Activated naive CD8-positive, alpha-beta T cell treated with anti-CD3 and anti-CD28 coated beads, Interleukin-2, amount 10 ng/mL, durations not matched to agents 7 days and 5 days (primary cell): ENCODE measurements at regions not wholly inside any gene's neighbourhood (a gene's known extent, or its start where the extent isn't known, plus 50 kb on each side); places are given as distances from the start of the nearest gene placed in this dataset.
"Not testable (repeated sequence)": the region's sequence is repeated elsewhere in the genome, so short reads cannot be mapped to it uniquely, and the experiment has no call there.

Experiments used
- ATAC-seq: fragments of 150-1000 bp; cut with Tn5 transposase; one replicate; pipeline ENCODE4 v1.10.0; 2021; ENCODE audit warnings: low read depth, moderate library complexity
- POLR2A ChIA-PET: fragments of 350-600 bp; sonication (Branson Sonifier 250); formaldehyde crosslinking; loops from one replicate; lab custom pipeline; 2021; ENCODE audit warnings: antibody characterized with exemption; lab: Charles Lee
- DNase-seq: peaks from one replicate; pipeline ENCODE4 v3.0.0; 2021
- H3K27ac Mint-ChIP-seq: one replicate; pipeline ENCODE4 v1.8.0; 2022; ENCODE audit warnings: mild to moderate bottlenecking, mixed read lengths
- H3K27me3 Mint-ChIP-seq: one replicate; pipeline ENCODE4 v1.8.0; 2022; ENCODE audit warnings: mild to moderate bottlenecking, moderate library complexity, mixed read lengths
- H3K36me3 Mint-ChIP-seq: one replicate; pipeline ENCODE4 v1.8.0; 2021; ENCODE audit warnings: mild to moderate bottlenecking, mixed read lengths
- H3K4me1 Mint-ChIP-seq: one replicate; pipeline ENCODE4 v1.8.0; 2021; ENCODE audit warnings: mixed read lengths
- H3K4me3 Mint-ChIP-seq: one replicate; pipeline ENCODE4 v1.8.0; 2022; ENCODE audit warnings: mild to moderate bottlenecking, moderate library complexity, mixed read lengths
- H3K9me3 Mint-ChIP-seq: one replicate; pipeline ENCODE4 v1.8.0; 2021; ENCODE audit warnings: mixed read lengths

DNA sequence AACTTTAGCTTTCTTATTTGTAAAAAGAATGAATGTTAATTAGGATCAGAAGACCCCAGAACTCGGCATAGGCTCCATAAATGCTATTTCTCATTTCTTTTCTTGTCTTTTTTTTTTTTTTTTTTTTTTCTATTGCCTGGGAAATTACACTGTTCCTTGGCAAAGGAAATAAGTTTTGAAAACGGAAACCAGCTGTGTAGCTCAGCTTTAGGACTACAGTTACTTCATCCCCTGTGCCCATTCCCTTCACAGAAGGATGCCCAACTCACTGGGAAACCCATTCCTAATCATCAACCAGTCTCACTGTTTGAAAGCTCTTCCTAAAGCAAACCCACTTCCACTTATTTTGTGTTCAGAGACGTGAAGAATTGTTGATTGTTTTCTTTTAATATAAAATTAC, 254.0 kb upstream of the IL12A start:
- no peaks in the 10 kb centered on the region for H3K9me3 Mint-ChIP-seq
- H3K4me3 Mint-ChIP-seq: no peak overlapping the region
- DNase-seq (no peak), ATAC-seq (no peak)
- H3K27ac Mint-ChIP-seq: no peak overlapping the region
- H3K4me1 Mint-ChIP-seq: no peaks in the 10 kb centered on the region
- POLR2A ChIA-PET: no interaction called here
- no peaks in the 10 kb centered on the region for H3K36me3 Mint-ChIP-seq
- H3K27me3 Mint-ChIP-seq: peaks cover 4% of the 10 kb centered on the region

DNA sequence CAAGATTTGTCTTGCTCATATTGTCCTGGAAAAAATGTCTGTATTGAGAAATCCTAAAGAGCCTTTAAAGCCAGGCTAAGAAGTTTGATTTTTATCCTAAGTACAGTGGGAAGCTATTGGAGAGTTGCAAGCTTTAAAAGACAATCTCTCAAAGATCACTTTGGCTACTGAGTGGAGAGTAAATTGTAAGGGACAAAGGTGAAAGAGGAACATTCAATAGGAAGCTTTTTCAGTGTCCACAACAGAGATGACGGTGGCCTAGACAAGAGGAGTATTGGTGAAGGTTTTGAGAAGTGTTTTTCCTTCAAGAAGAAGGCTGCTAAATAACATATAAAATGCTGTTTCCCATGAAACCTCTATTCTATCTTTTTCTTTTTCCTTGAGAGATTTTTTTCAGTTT, 249.5 kb upstream of the IL12A start:
- no peak for ATAC-seq
- Mint-ChIP-seq H3K36me3 (no peaks in the 10 kb centered on the region), H3K9me3 (no peaks in the 10 kb centered on the region), H3K27me3 (no peaks in the 10 kb centered on the region), H3K4me1 (no peaks in the 10 kb centered on the region), H3K27ac (no peak overlapping the region), H3K4me3 (no peak overlapping the region)
- DNase-seq: no peak
- POLR2A ChIA-PET: no interaction called here

DNA sequence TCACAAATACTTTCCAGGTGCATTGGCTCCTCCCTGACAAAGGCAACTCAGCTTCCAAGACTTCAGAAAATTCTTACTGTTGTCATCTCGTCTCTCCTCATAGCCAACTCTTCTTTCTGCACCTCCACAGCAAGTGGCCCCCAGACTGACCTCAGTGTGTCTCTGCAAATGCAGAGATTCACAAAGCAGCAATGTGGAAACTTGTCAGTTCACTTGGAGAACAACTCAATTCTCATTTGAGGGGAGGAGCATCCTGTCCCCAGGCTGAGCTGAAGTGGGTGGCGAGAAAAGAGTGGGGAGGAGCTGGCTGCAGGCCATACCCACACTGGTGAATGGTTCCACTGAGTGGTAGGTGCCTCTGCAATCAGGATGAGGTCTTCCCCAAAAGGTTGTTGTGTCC, 248.7 kb upstream of the IL12A start:
- Mint-ChIP-seq H3K4me3 (no peak overlapping the region), H3K36me3 (no peaks in the 10 kb centered on the region), H3K9me3 (no peaks in the 10 kb centered on the region), H3K4me1 (no peaks in the 10 kb centered on the region), H3K27me3 (peaks cover under 1% of the 10 kb centered on the region), H3K27ac (no peak overlapping the region)
- POLR2A ChIA-PET: no interaction called here
- ATAC-seq: no peak
- DNase-seq: no peak

DNA sequence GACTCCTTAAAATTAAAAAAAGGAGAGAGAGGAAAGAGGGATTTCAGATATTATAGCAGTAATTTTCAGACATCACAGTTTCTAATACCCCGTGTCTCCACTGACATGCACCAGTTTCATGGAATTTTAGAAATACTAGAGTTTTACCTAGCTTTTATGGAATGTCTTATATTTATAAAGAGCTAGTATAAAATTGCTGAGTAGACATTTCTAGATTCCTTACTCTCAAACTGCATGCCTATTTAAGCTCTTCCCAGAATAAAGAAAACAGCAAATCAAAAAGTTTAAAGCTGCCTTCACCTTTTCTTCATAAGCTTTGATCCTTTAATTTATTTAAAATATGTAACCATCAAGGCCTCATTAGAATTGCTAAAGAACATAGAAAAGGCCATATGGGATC, 247.4 kb upstream of the IL12A start:
- Mint-ChIP-seq H3K4me1 (no peaks in the 10 kb centered on the region), H3K27me3 (peaks cover 3% of the 10 kb centered on the region), H3K27ac (no peak overlapping the region), H3K36me3 (no peaks in the 10 kb centered on the region), H3K4me3 (no peak overlapping the region), H3K9me3 (no peaks in the 10 kb centered on the region)
- POLR2A ChIA-PET: no interaction called here
- DNase-seq: no peak
- no peak for ATAC-seq

DNA sequence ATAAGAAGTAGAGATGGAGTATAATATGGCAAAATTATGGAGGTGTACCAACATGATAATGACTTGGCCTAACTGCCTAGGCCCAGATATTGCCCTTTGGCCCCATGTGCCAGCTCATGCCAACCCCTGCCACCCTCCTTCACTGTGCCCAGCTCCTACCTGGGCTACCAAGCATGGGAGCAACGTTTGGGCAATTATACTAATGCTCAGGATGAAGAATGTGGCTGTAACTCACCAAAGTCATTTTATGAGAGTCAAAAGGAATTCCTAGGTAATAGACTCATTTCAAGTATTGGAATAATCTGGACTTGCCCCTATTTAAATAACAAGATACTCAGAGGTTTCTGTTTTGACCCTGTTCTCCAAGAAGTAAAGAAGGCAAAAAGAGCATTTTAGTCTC, 240.2 kb upstream of the IL12A start:
- H3K4me1 Mint-ChIP-seq: no peaks in the 10 kb centered on the region
- no peak overlapping the region for H3K27ac Mint-ChIP-seq
- peaks cover 5% of the 10 kb centered on the region for H3K27me3 Mint-ChIP-seq
- H3K4me3 Mint-ChIP-seq: no peak overlapping the region
- ATAC-seq (no peak), DNase-seq (no peak)
- H3K36me3 Mint-ChIP-seq: no peaks in the 10 kb centered on the region
- POLR2A ChIA-PET: no interaction called here
- H3K9me3 Mint-ChIP-seq: no peaks in the 10 kb centered on the region

DNA sequence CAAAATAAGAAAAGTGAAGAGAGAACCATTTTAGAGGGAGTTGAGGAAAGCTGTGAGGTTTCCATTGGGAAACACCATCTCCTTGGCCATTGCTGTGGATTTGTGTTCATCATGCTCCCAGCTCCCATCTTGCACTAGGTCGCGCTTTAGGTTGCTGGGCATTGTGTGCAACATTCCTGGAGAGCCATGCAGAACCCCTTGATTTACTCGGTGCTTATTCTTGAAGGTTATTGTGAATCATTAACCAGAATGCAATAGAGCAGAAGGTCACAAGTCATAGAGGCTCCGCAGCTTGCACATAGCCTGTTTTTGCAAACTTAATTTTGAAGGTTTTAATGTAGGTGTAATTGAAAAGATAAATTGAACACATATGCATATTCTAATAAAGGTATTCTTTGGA, 239.2 kb upstream of the IL12A start:
- Mint-ChIP-seq H3K27ac (no peak overlapping the region), H3K4me1 (no peaks in the 10 kb centered on the region), H3K36me3 (no peaks in the 10 kb centered on the region), H3K9me3 (no peaks in the 10 kb centered on the region), H3K4me3 (no peak overlapping the region), H3K27me3 (peaks cover 5% of the 10 kb centered on the region)
- POLR2A ChIA-PET: no interaction called here
- ATAC-seq (no peak), DNase-seq (no peak)

DNA sequence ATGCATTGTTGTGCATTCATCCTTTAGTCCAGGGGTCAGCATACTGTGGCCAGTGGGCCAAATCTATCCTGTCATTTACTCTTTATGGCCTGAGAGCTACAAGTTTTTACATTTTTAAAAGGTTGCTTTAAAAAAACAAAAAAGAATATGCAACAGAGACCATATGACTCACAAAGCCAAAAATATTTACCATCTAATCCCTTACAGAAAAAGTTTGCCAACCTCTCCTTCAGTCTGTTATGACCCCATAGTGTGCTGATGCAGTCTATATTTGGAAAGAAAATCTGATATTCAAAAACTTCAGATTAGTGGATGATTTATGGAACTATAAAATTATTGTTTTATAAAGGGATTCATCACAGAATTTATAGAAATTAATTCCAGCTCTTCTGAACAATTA, 237.5 kb upstream of the IL12A start:
- no peak for ATAC-seq
- Mint-ChIP-seq H3K27me3 (peaks cover 3% of the 10 kb centered on the region), H3K36me3 (no peaks in the 10 kb centered on the region), H3K9me3 (peaks cover 3% of the 10 kb centered on the region), H3K4me3 (no peak overlapping the region), H3K4me1 (no peaks in the 10 kb centered on the region), H3K27ac (no peak overlapping the region)
- DNase-seq: no peak
- POLR2A ChIA-PET: no interaction called here

DNA sequence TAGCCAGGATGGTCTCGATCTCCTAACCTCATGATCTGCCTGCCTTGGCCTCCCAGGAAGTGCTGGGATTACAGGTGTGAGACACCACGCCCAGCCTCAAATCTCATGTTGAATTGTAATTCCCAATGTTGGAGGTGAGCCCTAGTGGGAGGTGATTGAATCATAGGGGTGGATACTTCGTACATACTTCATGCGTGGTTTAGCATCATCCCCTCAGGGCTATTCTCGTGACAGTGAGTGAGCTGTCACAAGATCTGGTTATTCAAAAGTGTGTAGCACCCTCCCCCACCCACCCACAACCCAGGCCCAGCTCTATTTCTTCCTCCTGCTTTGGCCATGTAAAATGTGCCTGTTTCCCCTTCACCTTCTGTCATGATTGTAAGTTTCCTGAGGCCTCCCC, 236.9 kb upstream of the IL12A start:
- no peak overlapping the region for H3K27ac Mint-ChIP-seq
- H3K36me3 Mint-ChIP-seq: no peaks in the 10 kb centered on the region
- DNase-seq (no peak), ATAC-seq (no peak)
- H3K27me3 Mint-ChIP-seq: peaks cover under 1% of the 10 kb centered on the region
- no peak overlapping the region for H3K4me3 Mint-ChIP-seq
- H3K9me3 Mint-ChIP-seq: peaks cover 3% of the 10 kb centered on the region
- POLR2A ChIA-PET: no interaction called here
- H3K4me1 Mint-ChIP-seq: no peaks in the 10 kb centered on the region

DNA sequence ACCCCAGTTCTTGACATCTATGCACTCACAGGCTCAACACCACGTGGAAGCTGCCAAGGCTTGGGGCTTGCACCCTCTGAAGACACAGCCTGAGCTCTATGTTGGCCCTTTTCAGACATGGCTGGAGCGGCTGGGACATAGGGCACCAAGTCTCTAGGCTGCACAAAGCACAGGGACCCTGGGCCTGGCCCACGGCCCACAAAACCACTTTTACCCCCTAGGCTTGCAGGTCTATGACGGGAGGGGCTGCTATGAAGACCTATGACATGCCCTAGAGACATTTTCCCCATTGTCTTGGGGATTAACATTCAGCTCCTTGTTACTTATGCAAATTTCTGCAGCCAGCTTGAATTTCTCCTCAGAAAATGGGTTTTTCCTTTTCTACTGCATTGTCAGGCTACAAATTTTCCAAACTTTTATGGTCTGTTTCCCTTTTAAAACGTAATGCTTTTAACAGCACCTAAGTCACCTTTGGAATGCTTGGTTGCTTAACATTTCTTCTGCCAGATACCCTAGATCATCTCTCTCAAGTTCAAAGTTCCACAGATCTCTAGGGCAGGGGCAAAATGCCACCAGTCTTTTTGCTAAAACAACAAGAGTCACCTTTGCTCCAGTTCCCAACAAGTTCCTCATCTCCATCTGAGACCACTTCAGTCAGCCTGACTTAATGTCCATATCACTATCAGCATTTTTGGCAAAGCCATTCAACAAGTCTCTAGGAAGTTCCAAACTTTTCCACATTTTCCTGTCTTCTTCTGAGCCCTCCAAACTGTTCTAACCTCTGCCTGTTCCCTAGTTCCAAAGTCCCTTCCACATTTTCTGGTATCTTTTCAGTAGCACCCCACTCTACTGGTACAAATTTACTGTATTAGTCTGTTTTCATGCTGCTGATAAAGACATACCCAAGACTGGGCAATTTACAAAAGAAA, 232.1 kb upstream of the IL12A start:
- H3K27ac Mint-ChIP-seq, POLR2A ChIA-PET, ATAC-seq, H3K4me3 Mint-ChIP-seq, H3K4me1 Mint-ChIP-seq, DNase-seq, H3K36me3 Mint-ChIP-seq, H3K9me3 Mint-ChIP-seq: not testable (repeated sequence)
- H3K27me3 Mint-ChIP-seq: peaks cover 15% of the 10 kb centered on the region

DNA sequence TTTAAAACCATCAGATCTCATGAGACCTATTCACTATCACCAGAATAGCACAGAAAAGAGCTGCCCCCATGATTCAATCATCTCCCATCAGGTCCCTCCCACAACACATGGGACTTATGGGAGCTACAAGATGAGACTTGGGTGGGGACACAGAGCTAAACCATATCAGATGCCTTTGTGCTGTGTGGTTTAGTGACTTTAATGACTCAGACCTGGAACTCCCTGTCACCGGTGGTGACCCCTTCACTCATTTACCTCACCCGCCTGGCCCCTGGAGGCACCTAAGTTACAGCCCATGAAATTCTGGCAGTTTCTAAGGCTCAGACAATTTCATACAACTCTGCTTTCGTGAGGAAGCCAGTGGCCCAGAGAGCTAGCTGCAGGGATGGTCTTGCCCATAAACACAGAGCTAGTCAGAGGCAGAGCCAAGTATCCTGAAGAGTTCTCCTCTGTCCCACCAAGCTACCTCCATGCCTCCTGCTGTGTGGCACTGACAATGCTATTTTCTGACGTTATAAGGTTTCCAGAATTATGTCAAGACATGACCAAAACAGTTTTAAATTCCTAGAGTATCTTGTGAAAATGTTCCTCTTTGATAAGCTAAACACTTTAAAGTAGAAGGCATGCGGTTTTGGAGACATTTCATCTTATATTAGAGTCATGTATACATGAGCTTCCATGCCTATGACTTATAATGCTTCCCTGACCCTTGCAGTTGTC, 231.1 kb upstream of the IL12A start:
- no peaks in the 10 kb centered on the region for H3K36me3 Mint-ChIP-seq
- H3K27me3 Mint-ChIP-seq: peaks cover 24% of the 10 kb centered on the region
- peaks cover 3% of the 10 kb centered on the region for H3K9me3 Mint-ChIP-seq
- no peaks in the 10 kb centered on the region for H3K4me1 Mint-ChIP-seq
- DNase-seq (no peak), ATAC-seq (no peak)
- POLR2A ChIA-PET: no interaction called here
- H3K27ac Mint-ChIP-seq: no peak overlapping the region
- H3K4me3 Mint-ChIP-seq: no peak overlapping the region

DNA sequence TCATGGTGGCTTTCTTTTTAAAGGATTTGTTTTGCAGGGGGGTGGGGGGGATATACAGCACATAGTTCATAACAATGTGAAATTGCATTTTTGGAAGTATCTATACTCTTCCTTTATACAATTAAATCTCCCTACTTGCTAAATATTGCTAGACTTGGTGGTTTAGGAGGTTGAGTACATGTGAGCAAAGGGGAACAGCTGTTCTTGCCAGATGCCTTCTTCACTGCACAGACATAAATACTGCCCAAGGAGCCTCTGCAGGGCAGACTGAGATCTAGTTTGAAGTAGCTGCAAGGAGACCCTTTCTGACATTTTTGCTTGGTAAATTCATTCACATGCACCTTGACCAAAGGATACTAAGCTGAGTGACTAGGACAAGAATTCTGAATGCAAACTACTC, 228.6 kb upstream of the IL12A start:
- ATAC-seq (no peak), DNase-seq (no peak)
- no peak overlapping the region for H3K4me3 Mint-ChIP-seq
- H3K27ac Mint-ChIP-seq: no peak overlapping the region
- H3K27me3 Mint-ChIP-seq: peaks cover 36% of the 10 kb centered on the region
- peaks cover 3% of the 10 kb centered on the region for H3K9me3 Mint-ChIP-seq
- POLR2A ChIA-PET: no interaction called here
- H3K36me3 Mint-ChIP-seq: no peaks in the 10 kb centered on the region
- H3K4me1 Mint-ChIP-seq: peaks cover 6% of the 10 kb centered on the region

DNA sequence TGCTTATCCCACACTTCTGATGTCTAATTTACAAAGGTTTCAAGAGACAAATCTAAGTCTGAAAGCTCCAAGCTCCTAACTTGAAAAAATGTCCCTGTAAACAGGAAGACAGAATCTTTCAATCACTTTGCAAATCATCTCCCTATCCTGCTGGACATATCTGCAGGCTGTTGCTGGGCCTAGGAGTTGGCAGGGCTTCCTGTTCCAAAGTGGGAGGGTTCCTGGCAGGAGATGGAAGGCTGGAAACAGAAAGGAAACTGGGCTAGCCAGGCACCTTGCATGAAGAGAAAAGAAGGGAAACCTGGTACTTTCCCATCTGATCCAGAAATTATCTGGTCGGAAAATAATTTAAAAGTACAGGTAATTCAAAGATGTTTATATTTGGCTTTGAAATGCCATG, 227.3 kb upstream of the IL12A start:
- H3K36me3 Mint-ChIP-seq: no peaks in the 10 kb centered on the region
- POLR2A ChIA-PET: no interaction called here
- H3K4me1 Mint-ChIP-seq: peaks cover 12% of the 10 kb centered on the region
- no peak for ATAC-seq
- no peaks in the 10 kb centered on the region for H3K9me3 Mint-ChIP-seq
- H3K4me3 Mint-ChIP-seq: no peak overlapping the region
- DNase-seq: no peak
- peaks cover 50% of the 10 kb centered on the region for H3K27me3 Mint-ChIP-seq
- H3K27ac Mint-ChIP-seq: no peak overlapping the region

DNA sequence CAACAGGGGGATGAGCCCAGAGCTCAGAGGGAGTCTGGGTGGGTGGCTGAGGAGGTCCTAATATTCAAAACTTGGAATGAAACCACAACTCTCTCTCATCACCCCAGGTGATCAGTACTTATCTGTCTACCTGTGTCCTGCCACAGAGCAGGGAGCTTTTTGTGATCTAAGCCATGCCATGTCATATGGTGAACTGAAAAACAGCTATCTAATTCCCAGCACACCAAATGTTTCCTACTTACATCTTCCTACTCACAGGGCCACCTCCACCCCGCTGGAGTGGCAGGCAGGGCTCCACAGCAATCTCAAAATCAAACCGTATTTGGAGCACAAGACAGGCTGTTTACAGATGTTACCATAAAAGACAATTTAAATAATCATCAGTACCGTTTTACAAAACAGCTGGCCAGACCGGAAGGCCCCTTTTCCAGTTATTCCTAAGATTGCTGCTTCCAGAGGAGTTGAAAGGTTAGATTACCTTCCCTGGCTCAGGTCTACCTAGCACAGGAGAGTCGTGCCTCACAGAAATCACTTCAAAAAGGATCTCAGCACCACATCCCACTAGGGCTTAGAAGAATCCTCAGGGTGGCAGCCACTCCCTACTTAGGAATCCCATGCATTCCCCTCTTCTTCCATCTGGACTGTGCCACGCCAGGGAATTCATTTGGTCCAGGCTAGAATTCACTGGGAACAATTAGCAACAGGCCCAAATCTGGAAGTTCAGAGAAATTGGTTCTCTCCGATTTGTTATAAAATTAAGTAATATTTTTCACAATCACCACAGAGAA, 226.6 kb upstream of the IL12A start:
- Mint-ChIP-seq H3K4me1 (peaks cover 12% of the 10 kb centered on the region), H3K36me3 (no peaks in the 10 kb centered on the region), H3K27ac (no peak overlapping the region), H3K4me3 (peak overlapping the region; percentile 31), H3K9me3 (no peaks in the 10 kb centered on the region), H3K27me3 (peaks cover 56% of the 10 kb centered on the region)
- DNase-seq (no peak), ATAC-seq (no peak)
- POLR2A ChIA-PET: no interaction called here
